Stomach (tissue), 8 donors: ENCODE measurements at regions not wholly inside any gene's neighbourhood (a gene's known extent, or its start where the extent isn't known, plus 50 kb on each side); places are given as distances from the start of the nearest gene placed in this dataset.

Source experiments
- DNase-seq, 2 donors: peaks; one replicate each; pipeline versions ENCODE4 v3.0.0 to v3.0.0-alpha.2; 2013 to 2019
- H3K27ac ChIP-seq, 5 donors: fragments of 200-600 bp in 4 of 5; sonication (generic) in 4 of 5; one replicate each; pipeline ENCODE4 v1.5.1; 2013 to 2019; ENCODE audit warnings: mild to moderate bottlenecking in 1 of 5, moderate library complexity in 1 of 5
- H3K27me3 ChIP-seq, 3 donors: fragments of 200-600 bp; sonication (generic); one replicate each; pipeline ENCODE4 v1.5.1; 2017 to 2019; ENCODE audit warnings: mixed run types in 1 of 3
- H3K36me3 ChIP-seq, 4 donors: fragments of 200-600 bp; sonication (generic); 1 replicate in 3 of 4; 2 replicates in 1 of 4; pipeline ENCODE4 v1.5.1; 2016 to 2019
- H3K4me1 ChIP-seq, 4 donors: fragments of 200-600 bp; sonication (generic); one replicate each; pipeline ENCODE4 v1.5.1; 2016 to 2019
- H3K4me3 ChIP-seq, 4 donors: fragments of 200-600 bp; sonication (generic) in 3 of 4; one replicate each; pipeline ENCODE4 v1.5.1; 2016 to 2019; ENCODE audit warnings: mild to moderate bottlenecking in 1 of 4
- H3K9me3 ChIP-seq, 4 donors: fragments of 200-600 bp; sonication (generic); one replicate each; pipeline ENCODE4 v1.5.1; 2016 to 2019
- CTCF ChIP-seq, 7 experiments: fragments of 450-650 bp in 4 of 7; fragments of 200-600 bp in 3 of 7; sonication (generic) in 3 of 7; IDR thresholded peaks; one replicate each; pipeline ENCODE4 v1.5.1; 2016 to 2019; ENCODE audit warnings: antibody characterized with exemption in 7 of 7, control low read depth in 2 of 7, mild to moderate bottlenecking in 1 of 7
- EP300 ChIP-seq: sonication (generic); formaldehyde crosslinking; IDR thresholded peaks from one replicate; pipeline ENCODE4 v1.6.1; 2017; ENCODE audit warnings: antibody characterized with exemption
- POLR2A ChIP-seq, 4 donors: fragments of 450-650 bp; IDR thresholded peaks; one replicate each; pipeline ENCODE4 v1.6.1; 2016; ENCODE audit warnings: antibody characterized with exemption in 4 of 4, control low read depth in 2 of 4, mild to moderate bottlenecking in 1 of 4, moderate library complexity in 1 of 4
- POLR2AphosphoS5 ChIP-seq, 3 donors: sonication (generic); formaldehyde crosslinking; IDR thresholded peaks; one replicate each; pipeline ENCODE4 v1.6.1; 2016; ENCODE audit warnings: antibody characterized with exemption in 3 of 3
- WGBS, 5 donors: extraction: QIAGEN DNeasy Blood & Tissue Kit in 3 of 5; methylation state at CpG; one replicate each; pipeline versions ENCODE4 v1.1.5 to v1.1.7; 2013 to 2018; 5-methylcytosine and 5-hydroxymethylcytosine counted together
- intact Hi-C: fragments of 100-400 bp; cut with DNase I; formaldehyde crosslinking; loops from one replicate; pipeline ENCODE4 v1.15.1; 2023; ENCODE audit warnings: low total_unique reads
- donor health status: healthy with polysubstance abuse.
- donor health status: Bipolar disorder and iron deficiency.
- donor health status: healthy.

GRCh38 chr3:181881749-181882148, 170.0 kb downstream of the SOX2 start:
- TF ChIP-seq EP300: no peak
- TF ChIP-seq POLR2AphosphoS5 (IDR thresholded peaks at IDR 0.05): no peak
- TF ChIP-seq CTCF (IDR thresholded peaks at IDR 0.05): no peak
- TF ChIP-seq POLR2A (IDR thresholded peaks at IDR 0.05): no peak
- WGBS, 5 donors: 49 to 70% (median 64%) methylated on average over 2 of the region's 2 CpGs
- no peak for DNase-seq
- no peak overlapping the region for H3K27ac ChIP-seq
- H3K4me3 ChIP-seq: no peak overlapping the region
- H3K4me1 ChIP-seq: no peaks in the 10 kb centered on the region
- intact Hi-C loops: no loop called here
- no peaks in the 10 kb centered on the region for H3K36me3 ChIP-seq
- H3K9me3 ChIP-seq: no peaks in the 10 kb centered on the region
- H3K27me3 ChIP-seq: no peaks in the 10 kb centered on the region

GRCh38 chr3:181885868-181886630, 174.3 kb downstream of the SOX2 start:
- H3K36me3 ChIP-seq: no peaks in the 10 kb centered on the region
- TF ChIP-seq EP300: no peak
- no peak overlapping the region for H3K4me3 ChIP-seq
- no peaks in the 10 kb centered on the region for H3K4me1 ChIP-seq
- H3K9me3 ChIP-seq: no peaks in the 10 kb centered on the region
- no peaks in the 10 kb centered on the region for H3K27me3 ChIP-seq
- no peak for DNase-seq
- 85 to 91% (median 89%) methylated on average over 6 of the region's 6 CpGs for WGBS, 5 donors
- intact Hi-C loops: no loop called here
- no peak overlapping the region for H3K27ac ChIP-seq

GRCh38 chr3:181886676-181887075, 175.0 kb downstream of the SOX2 start:
- H3K4me3 ChIP-seq: no peak overlapping the region
- TF ChIP-seq EP300: no peak
- TF ChIP-seq CTCF (IDR thresholded peaks at IDR 0.05): no peak
- TF ChIP-seq POLR2AphosphoS5 (IDR thresholded peaks at IDR 0.05): no peak
- no peaks in the 10 kb centered on the region for H3K36me3 ChIP-seq
- no peak overlapping the region for H3K27ac ChIP-seq
- no peaks in the 10 kb centered on the region for H3K4me1 ChIP-seq
- no peaks in the 10 kb centered on the region for H3K27me3 ChIP-seq
- no peaks in the 10 kb centered on the region for H3K9me3 ChIP-seq
- WGBS, 5 donors: 59 to 71% (median 60%) methylated on average over 4 of the region's 4 CpGs
- no peak for DNase-seq
- intact Hi-C loops: no loop called here

- no peaks in the 10 kb centered on the region for H3K36me3 ChIP-seq
- no peak overlapping the region for H3K4me3 ChIP-seq
- TF ChIP-seq CTCF (IDR thresholded peaks at IDR 0.05) (no peak), POLR2AphosphoS5 (IDR thresholded peaks at IDR 0.05) (no peak), POLR2A (IDR thresholded peaks at IDR 0.05) (no peak), EP300 (no peak)
- no peaks in the 10 kb centered on the region for H3K9me3 ChIP-seq
- H3K27me3 ChIP-seq: no peaks in the 10 kb centered on the region
- intact Hi-C loops: no loop called here
- no peak overlapping the region for H3K27ac ChIP-seq
- no peak for DNase-seq
- H3K4me1 ChIP-seq: no peaks in the 10 kb centered on the region
- WGBS, 5 donors: 68 to 88% (median 74%) methylated on average over 1 of the region's 1 CpG
Observed at GRCh38 chr3:181887685-181888084, 176.0 kb downstream of the SOX2 start.

GRCh38 chr3:181888234-181888633, 176.5 kb downstream of the SOX2 start:
- intact Hi-C loops: no loop called here
- 82 to 92% (median 87%) methylated on average over 3 of the region's 3 CpGs for WGBS, 5 donors
- TF ChIP-seq CTCF (IDR thresholded peaks at IDR 0.05): no peak
- TF ChIP-seq POLR2A (IDR thresholded peaks at IDR 0.05): no peak
- TF ChIP-seq POLR2AphosphoS5 (IDR thresholded peaks at IDR 0.05): no peak
- TF ChIP-seq EP300: no peak
- DNase-seq: no peak
- no peaks in the 10 kb centered on the region for H3K36me3 ChIP-seq
- H3K27ac ChIP-seq: no peak overlapping the region
- H3K9me3 ChIP-seq: no peaks in the 10 kb centered on the region
- no peak overlapping the region for H3K4me3 ChIP-seq
- no peaks in the 10 kb centered on the region for H3K27me3 ChIP-seq
- no peaks in the 10 kb centered on the region for H3K4me1 ChIP-seq
